Neural cell (in vitro differentiated cells): ENCODE measurements at regions not wholly inside any gene's neighbourhood (a gene's known extent, or its start where the extent isn't known, plus 50 kb on each side); places are given as distances from the start of the nearest gene placed in this dataset.

Experiments used
- H2AFZ ChIP-seq: fragments of 200-600, 300-800 bp; sonication (generic), shearing (Covaris generic); 2 replicates; pipeline ENCODE4 v1.6.0; 2014; ENCODE audit warnings: low read depth, mild to moderate bottlenecking, antibody characterized with exemption, low read length, moderate library complexity
- H3F3A ChIP-seq: fragments of 200-600 bp; shearing (Covaris generic); 2 replicates; pipeline ENCODE4 v1.6.1; 2016; ENCODE audit warnings: mild to moderate bottlenecking, moderate library complexity, mixed read lengths, antibody characterized with exemption, low read length; ENCODE audit not compliant: insufficient read depth, poor library complexity, severe bottlenecking
- H3K27ac ChIP-seq: fragments of 200-600, 300-800 bp; sonication (generic), shearing (Covaris generic); 2 replicates; pipeline ENCODE4 v1.5.1; 2014; ENCODE audit warnings: mild to moderate bottlenecking, low read length, moderate library complexity
- H3K27me3 ChIP-seq: fragments of 300-800, 200-600 bp; sonication (generic), shearing (Covaris generic); 2 replicates; pipeline ENCODE4 v1.6.0; 2014; ENCODE audit warnings: mild to moderate bottlenecking, low read depth, low read length, moderate library complexity; ENCODE audit not compliant: insufficient read depth
- H3K36me3 ChIP-seq: fragments of 300-800, 200-600 bp; sonication (generic), shearing (Covaris generic); 2 replicates; pipeline ENCODE4 v1.5.1; 2014; ENCODE audit warnings: mild to moderate bottlenecking, antibody characterized with exemption, low read length, moderate library complexity; ENCODE audit not compliant: insufficient read depth
- H3K4me2 ChIP-seq: fragments of 300-800, 200-600 bp; sonication (generic), shearing (Covaris generic); 2 replicates; pipeline ENCODE4 v1.6.0; 2014; ENCODE audit warnings: mild to moderate bottlenecking, low read length
- H3K4me3 ChIP-seq: fragments of 300-800, 200-600 bp; sonication (generic), shearing (Covaris generic); 2 replicates; pipeline ENCODE4 v1.5.1; 2014; ENCODE audit warnings: mild to moderate bottlenecking, low read length, moderate library complexity
- H3K79me2 ChIP-seq: fragments of 200-600 bp; shearing (Covaris generic); replicated peaks from 2 replicates; pipeline ENCODE4 v1.6.0; 2014; ENCODE audit warnings: mild to moderate bottlenecking, low read length, moderate library complexity; ENCODE audit not compliant: insufficient read depth
- H3K9ac ChIP-seq: fragments of 300-800, 200-600 bp; sonication (generic), shearing (Covaris generic); 2 replicates; pipeline ENCODE4 v1.6.1; 2016; ENCODE audit warnings: mild to moderate bottlenecking, low read length, mixed read lengths
- H3K9me2 ChIP-seq: fragments of 200-600 bp; shearing (Covaris generic); 2 replicates; pipeline ENCODE4 v1.6.1; 2016; ENCODE audit warnings: mild to moderate bottlenecking, low read length, mixed read lengths; ENCODE audit not compliant: insufficient read depth
- H3K9me3 ChIP-seq: fragments of 200-600, 300-800 bp; sonication (generic), shearing (Covaris generic); 2 replicates; pipeline ENCODE4 v1.6.1; 2016; ENCODE audit warnings: mild to moderate bottlenecking, mixed run types, low read length, moderate library complexity, mixed read lengths
- H4K20me1 ChIP-seq: fragments of 200-600 bp; shearing (Covaris generic); 2 replicates; pipeline ENCODE4 v1.6.1; 2016; ENCODE audit warnings: mild to moderate bottlenecking, mixed run types; ENCODE audit not compliant: insufficient read depth
- CTCF ChIP-seq: fragments of 450-650 bp; IDR thresholded peaks from 2 replicates; pipeline ENCODE4 v1.5.1; 2014; ENCODE audit warnings: antibody characterized with exemption, mild to moderate bottlenecking, moderate library complexity; ENCODE audit not compliant: poor library complexity, severe bottlenecking
- EP300 ChIP-seq: fragments of 450-650 bp; conservative IDR thresholded peaks from 2 replicates; pipeline ENCODE4 v1.6.1; 2014; ENCODE audit warnings: antibody characterized with exemption, mild to moderate bottlenecking, moderate library complexity; ENCODE audit not compliant: poor library complexity, severe bottlenecking
- EZH2 ChIP-seq: fragments of 200-600, 300-800 bp; shearing (Covaris generic), sonication (generic); IDR thresholded peaks from 2 replicates; pipeline ENCODE4 v1.6.1; 2014; ENCODE audit warnings: antibody characterized with exemption, low read length, borderline replicate concordance, mild to moderate bottlenecking; ENCODE audit not compliant: insufficient read depth, poor library complexity, severe bottlenecking
- MXI1 ChIP-seq: fragments of 450-650 bp; conservative IDR thresholded peaks from 2 replicates; pipeline ENCODE4 v1.6.1; 2014; ENCODE audit warnings: antibody characterized with exemption, mild to moderate bottlenecking; ENCODE audit not compliant: poor library complexity, severe bottlenecking
- POLR2AphosphoS5 ChIP-seq: IDR thresholded peaks from 2 replicates; pipeline ENCODE4 v1.6.1; 2012
- RAD21 ChIP-seq: fragments of 450-650 bp; conservative IDR thresholded peaks from 2 replicates; pipeline ENCODE4 v1.6.1; 2014; ENCODE audit warnings: antibody characterized with exemption, mild to moderate bottlenecking, moderate library complexity
- REST ChIP-seq: IDR thresholded peaks from 2 replicates; pipeline ENCODE4 v1.6.1; 2012; ENCODE audit warnings: borderline replicate concordance
- SMC3 ChIP-seq: fragments of 450-650 bp; conservative IDR thresholded peaks from 2 replicates; pipeline ENCODE4 v1.6.1; 2014; ENCODE audit warnings: antibody characterized with exemption, mild to moderate bottlenecking, moderate library complexity; ENCODE audit not compliant: poor library complexity
- TAF1 ChIP-seq: IDR thresholded peaks from 2 replicates; pipeline ENCODE4 v1.6.1; 2012; ENCODE audit warnings: low read depth

GRCh38 chr5:108587821-108588220, 159.9 kb upstream of the FER start:
- Histone ChIP-seq H3K36me3 (no peaks in the 10 kb centered on the region), H3K4me2 (no peak overlapping the region), H3K27ac (no peak overlapping the region), H3K27me3 (no peaks in the 10 kb centered on the region), H3K9me3 (no peaks in the 10 kb centered on the region), H4K20me1 (no peaks in the 10 kb centered on the region), H3K9me2 (no peaks in the 10 kb centered on the region), H3F3A (no peaks in the 10 kb centered on the region), H3K79me2 (no peaks in the 10 kb centered on the region), H3K4me3 (no peak overlapping the region), H2AFZ (no peak overlapping the region), H3K9ac (no peak overlapping the region)
- TF ChIP-seq EZH2 (no peak), POLR2AphosphoS5 (no peak), CTCF (no peak), EP300 (no peak), RAD21 (no peak), MXI1 (no peak), TAF1 (no peak), SMC3 (no peak), REST (no peak)

GRCh38 chr5:108581026-108581425, 166.7 kb upstream of the FER start:
- no peaks in the 10 kb centered on the region for H4K20me1 ChIP-seq
- TF ChIP-seq EZH2, result no peak
- TF ChIP-seq EP300, result no peak
- TF ChIP-seq SMC3, result no peak
- TF ChIP-seq RAD21, result no peak
- TF ChIP-seq CTCF, result no peak
- no peak for TF ChIP-seq POLR2AphosphoS5
- no peak for TF ChIP-seq MXI1
- no peak for TF ChIP-seq REST
- no peak for TF ChIP-seq TAF1
- no peak overlapping the region for H3K4me2 ChIP-seq
- no peaks in the 10 kb centered on the region for H3K79me2 ChIP-seq
- no peaks in the 10 kb centered on the region for H3K36me3 ChIP-seq
- no peak overlapping the region for H2AFZ ChIP-seq
- H3K27me3 ChIP-seq, result no peaks in the 10 kb centered on the region
- H3K4me3 ChIP-seq, result no peak overlapping the region
- no peaks in the 10 kb centered on the region for H3K9me2 ChIP-seq
- no peak overlapping the region for H3K27ac ChIP-seq
- H3K9ac ChIP-seq, result no peak overlapping the region
- H3K9me3 ChIP-seq, result no peaks in the 10 kb centered on the region
- H3F3A ChIP-seq, result no peaks in the 10 kb centered on the region
